HG03060 (cell line): ENCODE measurements at regions not wholly inside any gene's neighbourhood (a gene's known extent, or its start where the extent isn't known, plus 50 kb on each side); places are given as distances from the start of the nearest gene placed in this dataset.

Experiments used
- ATAC-seq: cut with Tn5 transposase; IDR thresholded peaks from one replicate; pipeline ENCODE4 v1.9.1; 2021; ENCODE audit warnings: low read depth, moderate number of reproducible peaks; ENCODE audit not compliant: unreplicated experiment

DNA sequence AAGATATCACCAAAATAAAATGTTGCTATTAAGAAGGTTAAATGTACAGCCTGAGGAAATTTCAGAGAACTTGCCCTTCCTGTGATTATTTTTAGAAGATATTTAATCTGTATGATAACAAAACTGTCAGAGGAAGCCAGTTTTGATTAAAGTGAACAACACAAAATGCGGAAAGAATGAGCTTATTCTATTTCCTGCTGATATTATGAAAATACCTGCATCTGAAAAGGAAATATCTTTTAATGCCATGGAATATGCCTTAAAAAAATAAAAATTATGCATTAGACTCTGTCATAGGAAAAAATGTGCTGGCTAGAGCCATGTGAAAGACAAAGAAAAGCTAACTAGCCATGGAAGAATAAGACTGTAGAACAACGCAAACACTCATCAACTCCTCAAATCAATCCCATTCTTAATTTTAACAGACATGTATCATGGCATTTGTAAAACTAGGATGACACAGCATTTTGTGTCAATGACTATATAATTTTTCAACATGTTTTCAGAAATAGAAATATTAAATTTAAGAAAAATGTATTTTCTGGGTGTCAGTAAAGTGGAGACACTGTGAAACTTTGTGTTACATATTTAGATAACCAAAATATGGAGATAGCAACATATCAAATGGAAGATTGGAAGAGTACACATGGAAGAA, 1768.2 kb downstream of the SUCLG1 start:
- ATAC-seq = no peak

DNA sequence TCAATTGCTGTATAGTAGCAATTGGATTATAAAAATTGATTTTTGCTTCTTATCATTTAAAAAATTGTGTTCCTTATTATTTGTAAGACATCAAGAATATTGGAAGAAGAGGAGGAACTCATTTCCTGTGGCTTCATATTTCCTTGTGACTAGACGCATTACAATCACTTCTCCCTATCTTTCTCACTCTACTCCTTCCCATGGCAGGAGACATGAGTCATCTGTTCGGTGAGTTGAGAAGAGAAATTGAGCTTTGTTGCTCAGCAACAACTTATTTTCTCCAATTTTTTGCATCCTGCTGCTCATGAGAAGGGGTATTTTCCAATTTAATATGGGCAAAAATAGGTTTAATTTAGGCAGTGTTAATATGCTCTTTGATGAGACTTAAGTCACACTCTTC, 1783.9 kb downstream of the SUCLG1 start:
- ATAC-seq = no peak

DNA sequence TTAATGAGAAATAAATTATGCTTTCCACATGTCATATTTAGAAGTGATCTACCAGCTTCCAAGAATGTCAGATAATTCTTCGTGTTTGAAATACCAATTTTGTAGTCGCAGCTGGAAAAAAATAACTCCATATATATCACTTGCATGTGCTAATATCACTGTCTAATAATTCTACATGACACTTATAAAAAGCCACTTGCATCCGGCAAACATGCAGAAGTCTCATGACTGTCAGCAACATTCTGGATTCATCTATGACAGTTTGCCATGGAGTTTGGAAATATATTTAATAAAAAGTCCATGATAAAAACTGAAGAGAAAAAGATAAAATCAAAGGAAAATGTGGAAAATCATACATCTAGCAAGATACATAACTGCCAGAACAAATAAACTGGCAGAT, 1784.4 kb downstream of the SUCLG1 start:
- ATAC-seq = no peak

DNA sequence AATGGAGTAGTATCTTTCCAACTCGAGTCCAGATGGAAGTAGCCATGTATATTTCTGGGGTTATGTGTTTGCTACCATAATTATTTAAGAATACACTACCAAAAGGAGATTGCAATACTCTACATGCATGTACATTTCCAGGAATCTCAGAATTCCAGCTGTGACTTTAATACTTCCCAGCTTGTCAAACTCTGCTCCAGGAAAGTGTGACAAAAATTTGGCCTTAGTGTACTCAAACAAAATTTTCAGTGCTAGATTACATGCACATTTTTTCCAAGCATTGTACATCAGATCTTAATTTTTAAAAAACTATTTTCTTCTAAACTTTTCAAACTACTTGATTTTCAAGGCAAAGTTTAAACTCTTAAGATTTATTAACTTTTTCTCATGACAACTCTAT, 1791.6 kb downstream of the SUCLG1 start:
- ATAC-seq = no peak

DNA sequence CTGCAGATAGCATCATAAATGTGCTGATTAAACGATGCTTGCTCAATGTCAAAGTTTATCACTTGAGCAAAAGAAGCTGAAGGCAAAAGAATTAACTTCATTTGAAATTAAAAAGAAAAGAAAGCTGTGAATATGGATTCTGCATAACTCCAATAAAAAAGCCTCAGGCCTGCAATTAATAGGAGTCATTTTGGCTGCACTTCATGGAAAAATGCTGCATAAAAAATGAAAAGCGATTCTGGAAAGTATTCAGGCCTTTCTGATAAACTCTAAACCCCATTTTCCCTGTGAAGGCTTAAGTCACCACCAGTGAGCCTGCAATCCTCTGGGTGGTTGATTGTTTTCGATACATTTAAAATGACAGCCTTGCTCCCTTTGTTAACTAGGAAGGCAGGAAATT, 1793.4 kb downstream of the SUCLG1 start:
- no peak for ATAC-seq

DNA sequence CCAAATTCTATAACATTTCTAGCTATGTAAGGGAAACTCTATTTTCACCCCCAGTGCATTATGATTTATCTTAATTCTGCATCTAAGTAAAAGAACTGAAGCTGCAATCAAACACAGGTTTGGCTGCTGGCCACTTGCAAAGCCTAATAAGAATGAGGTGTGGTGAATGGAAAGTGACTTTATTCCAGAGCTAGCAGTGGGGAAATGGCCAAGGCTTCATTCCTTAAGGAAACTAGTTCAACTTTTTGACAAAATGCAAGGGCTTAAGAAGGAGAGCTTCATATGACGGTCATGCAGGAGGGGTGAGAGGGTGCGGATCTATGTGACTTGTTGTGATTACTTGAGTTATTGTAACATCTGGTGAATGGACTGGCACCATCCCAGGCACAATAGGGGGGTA, 1802.0 kb downstream of the SUCLG1 start:
- ATAC-seq = no peak

DNA sequence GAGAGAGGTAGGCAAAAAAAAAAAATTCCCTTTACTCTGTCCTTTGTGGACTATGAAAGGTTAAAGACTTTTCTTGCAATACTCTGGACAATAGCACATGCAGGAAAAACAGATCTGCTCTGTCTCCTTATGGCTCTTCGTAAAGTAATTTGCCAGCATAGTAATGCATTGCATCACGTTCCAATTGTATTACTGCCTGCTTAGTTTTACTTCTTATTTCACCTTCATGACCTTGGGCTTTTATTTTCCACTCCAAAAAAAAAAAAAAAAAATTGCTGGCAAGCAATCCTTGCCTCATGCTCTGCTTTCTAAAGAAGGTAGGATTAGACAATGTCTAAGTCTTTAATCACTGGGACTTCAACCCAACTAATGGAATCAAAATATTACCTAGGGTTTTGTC, 1802.7 kb downstream of the SUCLG1 start:
- ATAC-seq = no peak

DNA sequence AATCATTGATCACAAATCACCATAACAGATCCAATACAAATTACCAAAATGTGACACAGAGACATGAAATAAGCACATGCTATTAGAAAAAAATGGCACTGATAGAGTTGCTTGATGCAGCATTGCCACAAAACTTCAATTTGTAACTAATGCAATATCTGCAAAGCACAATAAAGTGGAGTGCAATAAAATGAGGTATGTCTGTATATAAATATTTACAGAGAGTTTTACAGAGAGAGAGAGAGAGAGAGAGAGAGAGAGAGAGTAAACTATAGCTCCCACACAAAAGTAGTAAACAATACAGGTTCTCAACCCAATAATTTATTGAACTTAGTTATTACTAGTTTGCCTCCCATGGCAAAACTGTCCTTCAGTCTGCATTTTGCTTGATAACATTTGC, 1807.0 kb downstream of the SUCLG1 start:
- ATAC-seq = no peak

DNA sequence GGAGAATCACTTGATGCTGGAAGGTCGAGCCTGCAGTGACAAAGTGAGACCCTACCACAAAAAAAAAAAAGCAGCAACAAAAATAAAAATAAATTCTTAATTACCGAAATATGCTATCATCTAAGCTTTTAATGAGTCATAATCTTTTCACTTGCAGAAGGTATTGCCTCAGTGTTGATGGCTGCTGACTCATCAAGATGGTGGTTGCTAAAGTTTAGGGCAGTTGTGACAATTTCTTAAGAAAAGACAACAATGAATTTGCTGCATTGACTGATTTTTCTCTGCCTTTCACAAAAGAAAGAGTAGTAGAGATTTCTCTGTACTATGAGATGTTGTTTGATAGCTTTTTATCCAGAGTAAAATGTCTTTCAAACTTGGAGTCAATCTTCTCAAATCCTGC, 1809.0 kb downstream of the SUCLG1 start:
- no peak for ATAC-seq

DNA sequence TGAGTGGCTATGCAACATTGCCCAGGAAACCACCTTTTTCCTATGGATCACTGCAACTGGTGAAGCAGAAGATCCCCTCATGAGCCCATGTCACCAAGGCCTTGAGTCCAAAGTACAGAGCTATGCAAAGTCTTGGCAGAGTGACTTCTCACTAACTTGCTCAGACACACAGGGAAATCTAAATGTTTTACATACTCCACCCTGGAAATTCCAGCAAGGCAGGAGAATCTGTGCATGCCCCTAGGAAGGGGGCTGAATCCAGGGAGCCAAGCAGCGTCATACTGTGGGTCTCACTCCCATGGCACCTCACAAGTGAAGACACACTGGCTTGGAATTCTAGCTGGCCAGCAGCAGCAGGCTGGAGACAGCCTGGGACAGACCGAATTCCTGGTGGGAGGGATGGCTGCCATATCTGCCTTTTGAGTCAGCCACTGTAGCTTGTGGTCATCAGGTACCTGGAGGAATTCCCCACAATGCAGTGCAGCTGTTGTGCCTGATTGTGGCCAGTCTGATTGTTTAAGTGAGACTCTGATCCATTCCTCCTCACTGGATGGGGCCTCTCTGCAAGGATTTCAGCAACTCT, 1817.4 kb downstream of the SUCLG1 start:
- ATAC-seq = no peak

DNA sequence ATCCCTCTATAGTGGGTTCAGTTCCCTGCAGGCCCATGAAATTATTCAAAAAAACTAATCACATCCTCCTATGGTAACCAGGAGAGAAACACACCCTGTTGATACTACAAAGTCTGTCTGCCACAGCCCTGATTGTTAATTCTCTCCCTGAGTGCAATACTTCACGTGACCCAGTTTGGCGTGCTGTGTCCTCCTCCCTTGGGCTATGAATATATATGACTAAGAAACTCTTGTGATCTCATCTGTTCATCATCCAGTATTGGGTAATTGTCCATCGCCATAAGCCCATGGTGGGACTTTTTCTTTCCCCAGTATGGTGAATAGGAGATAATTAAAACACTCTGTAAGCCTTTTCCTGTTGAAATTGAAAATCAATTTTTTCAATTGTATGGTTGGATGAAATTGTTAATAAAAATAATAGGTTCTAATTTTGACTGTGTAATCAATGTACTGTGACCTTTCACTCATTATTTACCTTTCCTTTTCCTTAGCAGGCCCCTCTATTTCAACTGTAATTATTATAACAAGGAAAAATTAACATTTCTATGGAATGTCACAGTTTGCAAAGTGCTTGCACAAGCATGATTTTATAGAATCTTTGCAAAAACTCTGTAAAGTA, 1822.6 kb downstream of the SUCLG1 start:
- ATAC-seq = no peak

DNA sequence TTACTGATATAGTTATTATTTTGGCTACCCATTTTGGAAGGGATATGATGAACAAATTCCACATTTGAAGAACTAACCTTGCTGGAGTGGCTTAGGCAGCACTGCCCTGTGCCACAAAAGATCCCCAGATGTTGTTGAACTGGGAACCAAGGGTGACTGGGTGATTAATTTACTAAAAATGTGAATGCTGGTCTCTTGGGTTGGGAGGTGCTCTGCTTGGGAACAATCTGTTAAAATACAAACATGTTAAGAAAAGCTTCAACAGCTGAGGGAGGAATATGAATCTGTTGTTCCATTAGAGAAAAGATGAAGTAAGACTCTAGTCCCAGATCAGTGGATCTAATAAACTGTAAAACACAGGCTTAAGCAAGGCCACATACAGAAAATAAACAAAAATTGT, 1860.1 kb downstream of the SUCLG1 start:
- no peak for ATAC-seq

DNA sequence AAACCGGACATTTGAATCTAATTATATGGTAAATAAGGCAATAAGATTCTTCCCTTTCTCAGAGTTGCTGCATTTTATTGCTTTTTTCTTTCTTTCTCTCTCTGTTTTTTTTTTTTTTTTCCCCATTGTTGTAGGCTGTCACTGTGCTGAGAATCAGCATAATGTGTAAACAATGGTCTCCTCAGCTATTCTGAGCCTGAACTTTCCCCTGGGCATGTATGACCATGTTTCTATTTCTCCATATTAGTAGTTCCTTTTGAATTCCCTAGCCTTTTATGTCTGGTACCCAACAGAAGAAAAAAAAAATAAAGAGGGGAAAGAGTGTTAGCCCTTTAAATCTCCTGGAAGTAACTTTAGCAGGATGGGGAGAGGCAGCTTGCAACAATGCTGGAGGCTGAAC, 1862.5 kb downstream of the SUCLG1 start:
- no peak for ATAC-seq

DNA sequence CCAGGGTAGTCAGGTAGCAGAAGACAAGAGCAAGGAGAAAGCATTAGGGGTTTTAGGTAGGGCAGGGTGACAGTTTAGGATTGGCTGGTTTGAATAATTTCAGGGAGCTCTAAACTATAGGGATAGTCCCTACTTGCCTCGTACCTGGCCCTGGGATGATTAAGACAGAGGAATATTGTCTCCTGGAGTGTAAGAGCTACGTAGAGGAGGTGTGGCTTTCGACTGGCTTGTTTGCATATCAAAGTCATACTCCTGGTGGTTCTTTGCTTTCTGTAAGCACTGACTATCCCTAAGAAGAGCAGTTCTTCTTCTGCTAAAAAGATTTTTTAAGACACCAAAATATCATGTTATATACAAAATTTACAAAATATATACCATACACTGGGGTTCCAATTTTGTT, 1867.4 kb downstream of the SUCLG1 start:
- ATAC-seq = no peak

DNA sequence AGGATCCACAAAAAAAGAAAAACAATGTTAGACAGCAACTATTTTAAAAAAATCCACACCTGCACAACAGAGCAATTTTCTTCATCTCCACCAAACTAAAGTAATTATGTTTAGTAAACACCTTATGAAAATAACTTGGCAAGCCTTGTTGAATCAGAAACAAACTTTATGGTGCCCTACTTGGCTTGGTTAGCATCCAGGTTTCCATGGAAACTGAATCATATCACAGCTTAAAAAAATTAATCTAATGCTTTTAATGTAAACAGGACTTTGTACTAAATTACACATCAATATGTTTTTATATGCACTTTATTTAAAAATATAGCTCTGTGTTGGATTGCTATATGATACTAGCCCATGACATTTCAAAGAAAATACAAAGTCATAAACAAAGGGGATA, 1882.4 kb downstream of the SUCLG1 start:
- ATAC-seq = no peak

DNA sequence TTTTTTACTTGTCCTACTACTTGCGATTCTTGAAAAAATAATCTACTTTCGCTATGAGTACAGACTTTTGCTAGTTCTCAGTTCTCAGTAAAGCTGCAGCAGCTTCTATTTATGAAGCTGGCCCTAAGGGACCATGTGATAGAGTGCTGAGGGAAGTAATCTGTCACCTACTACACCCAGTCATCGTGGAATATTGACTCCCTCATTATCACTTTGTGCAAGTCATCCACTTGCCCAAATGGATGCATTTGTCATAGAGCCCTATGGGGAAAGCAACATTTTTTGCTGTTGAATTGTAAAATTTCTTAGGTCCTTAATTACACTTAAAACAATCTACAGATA, 1919.8 kb downstream of the SUCLG1 start:
- ATAC-seq = no peak

DNA sequence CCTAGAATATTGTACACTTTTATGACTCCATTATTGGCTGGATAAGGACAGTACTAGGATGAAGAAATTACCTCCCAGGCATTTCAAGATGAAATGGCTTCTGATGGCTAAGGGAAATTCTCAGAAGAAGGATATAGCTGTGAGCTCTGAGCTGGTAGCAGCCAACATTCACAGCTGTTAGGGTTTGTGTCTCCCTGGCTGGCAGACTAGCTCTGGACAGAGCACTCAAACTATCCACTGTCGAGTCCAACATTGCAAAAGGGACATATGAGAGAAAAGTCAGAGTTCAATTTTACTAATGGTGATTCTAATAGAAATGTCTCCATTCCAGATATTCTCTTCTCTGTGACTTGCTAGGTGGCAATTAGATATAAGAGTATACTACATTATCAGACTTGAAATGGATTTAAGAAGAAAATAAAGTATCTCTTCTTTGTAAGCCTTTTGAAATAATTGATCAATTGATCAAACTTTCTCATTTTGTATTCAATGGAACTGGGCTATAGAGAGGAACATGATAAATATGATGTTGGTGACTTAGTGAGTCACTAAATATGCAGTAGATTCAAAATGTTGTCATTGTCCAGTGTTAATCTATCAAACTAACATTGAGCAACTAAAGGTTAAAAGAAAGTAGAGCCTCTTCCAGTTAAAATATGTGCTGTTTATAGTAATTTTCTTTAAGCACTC, 1920.3 kb downstream of the SUCLG1 start:
- no peak for ATAC-seq

DNA sequence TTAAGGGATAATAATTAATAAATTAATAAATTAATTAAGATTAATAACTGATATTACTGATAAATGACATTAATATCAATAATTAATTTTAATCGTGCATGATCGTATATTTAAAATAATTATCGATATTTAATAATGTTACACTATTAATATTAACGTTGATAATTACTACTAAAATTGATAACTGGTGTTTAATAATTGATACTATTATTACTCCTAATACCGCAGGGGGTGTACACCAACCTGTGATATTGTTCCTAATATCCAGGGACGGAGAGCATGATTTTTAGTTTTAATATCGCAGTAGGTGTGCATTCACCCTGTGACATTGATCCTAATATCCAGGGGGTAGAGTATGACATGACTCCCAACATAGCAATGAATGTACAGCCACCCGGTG, 1930.8 kb downstream of the SUCLG1 start:
- ATAC-seq = no peak

DNA sequence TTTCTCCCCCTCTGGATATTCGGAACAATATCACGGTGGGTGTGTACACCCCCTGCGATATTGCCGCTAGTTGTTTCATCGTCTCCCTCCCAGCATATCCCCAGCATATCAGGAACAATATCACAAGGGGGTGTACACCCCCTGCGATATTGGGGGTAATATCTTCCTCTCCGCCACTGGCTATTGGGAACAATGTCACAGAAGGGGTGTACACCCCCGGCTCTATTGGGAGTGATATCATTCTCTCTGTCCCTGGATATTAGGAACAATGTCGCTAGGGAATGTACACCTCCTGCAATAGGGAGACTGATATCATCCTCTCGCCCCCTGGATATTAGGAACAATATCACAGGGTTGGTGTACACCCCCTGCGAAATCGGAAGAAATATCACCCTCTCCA, 1932.0 kb downstream of the SUCLG1 start:
- no peak for ATAC-seq

DNA sequence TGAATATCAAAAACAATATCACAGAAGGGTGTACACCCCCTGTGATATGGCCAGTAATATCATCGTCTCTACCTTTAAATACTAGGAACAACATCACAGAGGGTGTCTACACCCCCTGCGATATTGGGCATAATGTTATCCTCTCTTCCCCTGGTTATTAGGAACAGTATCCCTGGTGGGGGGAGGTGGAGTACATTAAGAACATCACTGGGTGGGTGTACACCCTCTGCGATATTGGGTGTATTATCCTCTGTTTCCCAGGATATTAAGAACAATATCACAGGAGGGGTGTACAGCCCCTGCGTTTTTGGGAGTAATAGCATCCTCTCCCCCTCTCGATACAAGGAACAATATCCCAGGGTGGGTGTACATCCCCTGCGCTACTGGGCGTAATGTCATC, 1932.8 kb downstream of the SUCLG1 start:
- no peak for ATAC-seq

DNA sequence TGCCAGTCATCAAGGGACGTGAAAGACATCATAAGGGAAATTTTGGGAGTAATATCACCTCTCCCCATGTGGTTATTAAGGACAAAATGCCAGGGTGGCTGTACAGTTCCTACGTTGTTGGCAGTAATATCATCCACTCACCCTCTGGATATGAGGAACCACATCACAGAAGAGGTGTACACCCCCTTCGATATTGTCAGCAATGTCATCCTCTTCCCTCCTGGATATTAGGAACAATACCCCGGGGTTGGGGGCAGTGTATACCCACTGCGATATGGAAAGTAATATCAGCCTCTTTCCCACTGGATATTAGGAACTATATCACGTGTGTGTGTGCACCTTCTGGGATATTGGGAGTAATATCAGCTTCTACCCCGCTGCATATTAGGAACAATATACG, 1933.3 kb downstream of the SUCLG1 start:
- no peak for ATAC-seq

DNA sequence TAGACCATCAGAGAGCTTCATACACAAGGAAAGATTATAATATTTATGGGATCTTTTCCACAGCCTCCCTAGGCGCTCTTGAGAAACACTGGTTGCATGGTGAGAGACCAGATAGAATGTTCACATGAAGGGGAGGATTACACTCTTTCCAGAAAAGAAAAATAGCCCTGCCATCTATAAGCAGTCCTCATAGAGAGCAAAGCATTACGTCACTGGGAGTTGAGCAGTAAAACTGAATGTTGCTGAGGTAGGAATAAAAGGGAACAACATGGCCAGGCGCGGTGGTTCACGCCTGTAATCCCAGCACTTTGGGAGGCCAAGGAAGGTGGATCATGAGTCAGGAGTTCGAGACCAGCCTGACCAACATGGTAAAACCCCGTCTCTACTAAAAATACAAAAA, 1934.3 kb downstream of the SUCLG1 start:
- ATAC-seq = no peak
